H1 (cell line): ENCODE measurements at regions not wholly inside any gene's neighbourhood (a gene's known extent, or its start where the extent isn't known, plus 50 kb on each side); places are given as distances from the start of the nearest gene placed in this dataset.

Experiments used
- CTCF ChIA-PET: fragments of 300-600 bp; sonication (Branson Sonifier 250); formaldehyde crosslinking; loops from one replicate; lab custom pipeline; 2021; ENCODE audit not compliant: partially characterized antibody; lab: Charles Lee
- POLR2A ChIA-PET: fragments of 300-600 bp; sonication (Branson Sonifier 250); formaldehyde crosslinking; loops from one replicate; lab custom pipeline; 2021; ENCODE audit warnings: inconsistent platforms; ENCODE audit not compliant: partially characterized antibody; lab: Charles Lee
- DNase-seq, 2 experiments: peaks; one replicate each; pipeline versions ENCODE4 v3.0.0 to v3.0.0-alpha.2; 2010 to 2022; ENCODE audit warnings: low spot score in 2 of 2, low read depth in 1 of 2, mixed read lengths in 1 of 2
- FAIRE-seq: peaks from 2 replicates; lab custom pipeline; 2011; peaks lifted over from hg19 to GRCh38; lab: Jason Lieb, UNC
- H2AFZ ChIP-seq: 2 replicates; pipeline ENCODE4 v1.8.1; 2012; ENCODE audit warnings: low read length, inconsistent platforms
- H2AK5ac ChIP-seq: 2 replicates; pipeline ENCODE4 v1.6.1; 2013; ENCODE audit warnings: low read depth, low read length
- H2BK120ac ChIP-seq: replicated peaks from 2 replicates; pipeline ENCODE3; 2013; ENCODE audit warnings: low read depth, low read length, inconsistent platforms
- H2BK12ac ChIP-seq: 2 replicates; pipeline ENCODE4 v1.6.1; 2013; ENCODE audit warnings: low read depth, low read length
- H2BK15ac ChIP-seq: 2 replicates; pipeline ENCODE4 v1.6.1; 2013; ENCODE audit warnings: low read length
- H2BK20ac ChIP-seq: 2 replicates; pipeline ENCODE4 v1.6.1; 2013; ENCODE audit warnings: low read length
- H2BK5ac ChIP-seq: 2 replicates; pipeline ENCODE4 v1.6.1; 2013; ENCODE audit warnings: low read depth, low read length
- H3K14ac ChIP-seq: 2 replicates; pipeline ENCODE4 v1.6.1; 2013; ENCODE audit warnings: inconsistent platforms; ENCODE audit not compliant: insufficient read length
- H3K18ac ChIP-seq: 2 replicates; pipeline ENCODE4 v1.6.1; 2013; ENCODE audit warnings: low read length; ENCODE audit errors: extremely low read depth
- H3K23ac ChIP-seq: 2 replicates; pipeline ENCODE4 v1.6.1; 2013; ENCODE audit warnings: inconsistent platforms; ENCODE audit not compliant: insufficient read length
- H3K23me2 ChIP-seq: 2 replicates; pipeline ENCODE4 v1.6.1; 2013; ENCODE audit warnings: low read depth, low read length
- H3K27ac ChIP-seq: 2 replicates; pipeline ENCODE4 v1.6.1; 2011; ENCODE audit warnings: low read depth, low read length, inconsistent platforms
- H3K27me3 ChIP-seq, 4 experiments: replicated peaks in 1 of 4; 1 replicate in 1 of 4; 2 replicates in 3 of 4; pipeline versions ENCODE4 v1.6.1 to v1.8.1; 2011 to 2013; ENCODE audit warnings: low read length in 3 of 4, mild to moderate bottlenecking in 3 of 4, inconsistent platforms in 2 of 4, mixed read lengths in 2 of 4, moderate library complexity in 1 of 4; ENCODE audit not compliant: control insufficient read depth in 3 of 4, insufficient read depth in 3 of 4; ENCODE audit errors: extremely low read depth in 1 of 4
- H3K36me3 ChIP-seq, 4 experiments: 2 replicates each; pipeline versions ENCODE4 v1.6.1 to v1.8.1; 2011 to 2013; ENCODE audit warnings: mild to moderate bottlenecking in 4 of 4, low read length in 3 of 4, moderate library complexity in 2 of 4, control low read depth in 1 of 4, inconsistent platforms in 1 of 4; ENCODE audit not compliant: insufficient read depth in 4 of 4, control insufficient read depth in 2 of 4
- H3K4ac ChIP-seq: replicated peaks from 2 replicates; pipeline ENCODE3; 2013; ENCODE audit warnings: low read length, low read depth, mixed read lengths, inconsistent platforms; ENCODE audit not compliant: insufficient read length
- H3K4me1 ChIP-seq, 4 experiments: replicated peaks in 1 of 4; 1 replicate in 1 of 4; 2 replicates in 3 of 4; pipeline versions ENCODE4 v1.6.1 to v1.8.1; 2011 to 2013; ENCODE audit warnings: low read length in 3 of 4, inconsistent platforms in 2 of 4, mixed read lengths in 1 of 4; ENCODE audit not compliant: insufficient read depth in 4 of 4, control insufficient read depth in 3 of 4
- H3K4me2 ChIP-seq, 2 experiments: 2 replicates each; pipeline versions ENCODE4 v1.6.1 to v1.8.1; 2011 to 2013; ENCODE audit warnings: low read depth in 2 of 2, low read length in 2 of 2, control low read depth in 1 of 2, inconsistent platforms in 1 of 2, mild to moderate bottlenecking in 1 of 2; ENCODE audit not compliant: insufficient read depth in 1 of 2
- H3K4me3 ChIP-seq, 4 experiments: fragments of 200-600, 300-600 bp in 1 of 4; sonication (generic), shearing (Covaris generic), sonication (Bioruptor Twin) in 1 of 4; 2 replicates each; pipeline versions ENCODE4 v1.5.1 to v1.8.1; 2011 to 2016; ENCODE audit warnings: low read length in 4 of 4, low read depth in 3 of 4, control low read depth in 2 of 4, inconsistent platforms in 2 of 4, mild to moderate bottlenecking in 2 of 4, mixed read lengths in 1 of 4, moderate library complexity in 1 of 4; ENCODE audit not compliant: insufficient read depth in 2 of 4; ENCODE audit errors: extremely low read depth in 1 of 4
- H3K56ac ChIP-seq: replicated peaks from 2 replicates; pipeline ENCODE3; 2013; ENCODE audit warnings: low read depth, mild to moderate bottlenecking, mixed read lengths, low read length, inconsistent platforms; ENCODE audit not compliant: insufficient read length
- H3K79me1 ChIP-seq: 2 replicates; pipeline ENCODE4 v1.6.1; 2013; ENCODE audit warnings: low read depth, low read length, control low read depth
- H3K79me2 ChIP-seq, 2 experiments: 2 replicates each; pipeline versions ENCODE4 v1.6.1 to v1.8.1; 2012 to 2013; ENCODE audit warnings: low read length in 2 of 2, mild to moderate bottlenecking in 2 of 2, inconsistent platforms in 1 of 2; ENCODE audit not compliant: insufficient read depth in 2 of 2, control insufficient read depth in 1 of 2
- H3K9ac ChIP-seq, 4 experiments: replicated peaks in 1 of 4; 1 replicate in 1 of 4; 2 replicates in 3 of 4; pipeline versions ENCODE4 v1.6.1 to v1.8.1; 2011 to 2013; ENCODE audit warnings: low read depth in 3 of 4, low read length in 3 of 4, control low read depth in 2 of 4, mild to moderate bottlenecking in 2 of 4, moderate library complexity in 2 of 4, inconsistent platforms in 1 of 4; ENCODE audit errors: extremely low read depth in 1 of 4
- H3K9me3 ChIP-seq, 2 experiments: 2 replicates each; pipeline versions ENCODE4 v1.6.1 to v1.8.1; 2012 to 2013; ENCODE audit warnings: mild to moderate bottlenecking in 2 of 2, moderate library complexity in 2 of 2, control low read depth in 1 of 2, inconsistent platforms in 1 of 2, low read depth in 1 of 2, low read length in 1 of 2, mixed read lengths in 1 of 2; ENCODE audit not compliant: insufficient read depth in 2 of 2
- H4K20me1 ChIP-seq, 2 experiments: replicated peaks in 1 of 2; 2 replicates each; pipeline versions ENCODE3 to v1.8.1; 2011 to 2013; ENCODE audit warnings: inconsistent platforms in 2 of 2, low read length in 2 of 2, mild to moderate bottlenecking in 1 of 2; ENCODE audit not compliant: insufficient read depth in 2 of 2, control insufficient read depth in 1 of 2
- H4K5ac ChIP-seq: 2 replicates; pipeline ENCODE4 v1.6.1; 2013; ENCODE audit warnings: low read length, low read depth, mixed read lengths, inconsistent platforms; ENCODE audit not compliant: insufficient read length
- H4K8ac ChIP-seq: 2 replicates; pipeline ENCODE4 v1.8.0; 2013; ENCODE audit warnings: mild to moderate bottlenecking, moderate library complexity, low read length, inconsistent platforms; ENCODE audit not compliant: insufficient read depth; ENCODE audit errors: extremely low read depth
- H4K91ac ChIP-seq: replicated peaks from 2 replicates; pipeline ENCODE3; 2013; ENCODE audit warnings: low read length, mixed read lengths, inconsistent platforms; ENCODE audit not compliant: insufficient read length
- EP300 ChIP-seq, 2 experiments: IDR thresholded peaks; 1 replicate in 1 of 2; 2 replicates in 1 of 2; pipeline ENCODE4 v1.6.1; 2011 to 2012; ENCODE audit warnings: low read depth in 2 of 2, low read length in 2 of 2, mild to moderate bottlenecking in 2 of 2, borderline replicate concordance in 1 of 2, inconsistent platforms in 1 of 2, moderate library complexity in 1 of 2
- MAFK ChIP-seq: IDR thresholded peaks from 2 replicates; pipeline ENCODE4 v1.6.1; 2012; ENCODE audit warnings: low read depth, mild to moderate bottlenecking, improper control_type of control experiment, low read length
- NRF1 ChIP-seq: IDR thresholded peaks from 2 replicates; pipeline ENCODE4 v1.6.1; 2011; ENCODE audit warnings: mild to moderate bottlenecking, low read depth, low read length, improper control_type of control experiment
- RAD21 ChIP-seq, 2 experiments: IDR thresholded peaks in 1 of 2; conservative IDR thresholded peaks in 1 of 2; 2 replicates each; pipeline ENCODE4 v1.6.1; 2011; ENCODE audit warnings: low read depth in 2 of 2, low read length in 2 of 2, improper control_type of control experiment in 1 of 2, inconsistent platforms in 1 of 2, mild to moderate bottlenecking in 1 of 2, moderate library complexity in 1 of 2
- RFX5 ChIP-seq: IDR thresholded peaks from 2 replicates; pipeline ENCODE4 v1.6.1; 2011; ENCODE audit warnings: low read depth, low read length, improper control_type of control experiment, borderline replicate concordance
- SAP30 ChIP-seq: fragments of 300-600 bp; sonication (generic); IDR thresholded peaks from 2 replicates; pipeline ENCODE4 v1.7.1; 2012; ENCODE audit warnings: low read length, moderate library complexity, mild to moderate bottlenecking, inconsistent platforms; ENCODE audit not compliant: insufficient read depth, insufficient replicate concordance
- SP1 ChIP-seq: IDR thresholded peaks from 2 replicates; pipeline ENCODE4 v1.6.1; 2011; ENCODE audit warnings: low read depth, low read length
- SUZ12 ChIP-seq: fragments of 200-600 bp; sonication (generic); IDR thresholded peaks from 2 replicates; pipeline ENCODE4 v1.6.1; 2012; ENCODE audit warnings: mild to moderate bottlenecking, inconsistent platforms, low read length, moderate library complexity, mixed read lengths
- YY1 ChIP-seq: IDR thresholded peaks from 2 replicates; pipeline ENCODE4 v1.6.1; 2011; ENCODE audit warnings: low read depth, mild to moderate bottlenecking, low read length
- WGBS, 2 experiments: shearing (Covaris generic) in 1 of 2; methylation state at CpG; one replicate each; pipeline versions ENCODE4 v1.1.6 to v1.1.7; 2013 to 2015; ENCODE audit warnings: low lambda C conversion rate in 2 of 2, mixed read lengths in 2 of 2, inconsistent platforms in 1 of 2, low coverage in 1 of 2, missing lambda C conversion rate in 1 of 2; ENCODE audit not compliant: insufficient replicate concordance in 2 of 2, insufficient coverage in 1 of 2, insufficient read length in 1 of 2; ENCODE audit errors: extremely low coverage in 1 of 2, missing lambda C conversion rate in 1 of 2; 5-methylcytosine and 5-hydroxymethylcytosine counted together
- TF ChIP-seq, protein P1 (sequence below): IDR thresholded peaks from 2 replicates; pipeline ENCODE4 v1.6.1; 2012; ENCODE audit warnings: inconsistent platforms

DNA sequence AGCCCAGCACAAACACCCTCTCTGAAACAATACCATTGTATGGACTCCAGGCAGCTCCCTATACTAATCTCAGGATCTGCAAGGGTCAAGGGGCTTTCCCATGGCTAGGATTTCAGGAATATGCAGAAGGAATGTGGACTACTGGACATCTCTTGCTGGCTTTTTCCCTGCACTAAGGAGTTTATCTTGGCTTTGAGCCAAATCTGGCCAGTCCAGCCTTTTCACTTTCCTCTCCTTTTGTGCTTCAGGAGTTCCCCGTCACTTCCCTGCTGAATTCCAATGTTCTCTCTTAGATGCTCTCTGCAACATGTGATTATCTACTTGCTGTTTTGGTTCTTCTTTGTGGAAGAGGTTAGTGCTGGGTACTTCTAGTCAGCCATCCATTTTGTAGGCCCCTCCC is 568.2 kb downstream of the HDGFL1 start:
- Histone ChIP-seq H2BK20ac (no peak overlapping the region), H4K91ac (no peak overlapping the region), H4K8ac (no peak overlapping the region), H4K20me1 (no peaks in the 10 kb centered on the region), H3K9ac (no peak overlapping the region), H3K36me3 (no peaks in the 10 kb centered on the region), H3K4me1 (no peaks in the 10 kb centered on the region), H2BK15ac (no peak overlapping the region), H2BK12ac (no peak overlapping the region), H2BK120ac (no peak overlapping the region), H3K4ac (no peak overlapping the region), H3K79me1 (no peaks in the 10 kb centered on the region), H3K23me2 (no peaks in the 10 kb centered on the region), H3K27me3 (no peaks in the 10 kb centered on the region), H3K23ac (no peak overlapping the region), H2AK5ac (no peak overlapping the region), H3K4me3 (no peak overlapping the region), H2BK5ac (no peak overlapping the region), H4K5ac (no peak overlapping the region), H3K4me2 (no peak overlapping the region), H3K9me3 (no peaks in the 10 kb centered on the region), H3K27ac (no peak overlapping the region), H3K14ac (no peak overlapping the region), H3K18ac (no peak overlapping the region), H3K79me2 (no peaks in the 10 kb centered on the region), H2AFZ (no peak overlapping the region), H3K56ac (no peak overlapping the region)
- POLR2A ChIA-PET, result no interaction called here
- DNase-seq, result no peak
- FAIRE-seq, result no peak
- 94% methylated on average over 1 of the region's 1 CpG; no CpG with 5 or more reads in 1 of the 2 experiments for WGBS, 2 experiments
- CTCF ChIA-PET, result interaction anchor here (0.7 kb wide), 1 partner anchor 87 kb away, joined by 3 read pairs; no protein-coding TSS in a partner anchor
- TF ChIP-seq SAP30, result no peak
- TF ChIP-seq SUZ12, result no peak
- no peak for TF ChIP-seq RFX5
- TF ChIP-seq, protein P1, sequence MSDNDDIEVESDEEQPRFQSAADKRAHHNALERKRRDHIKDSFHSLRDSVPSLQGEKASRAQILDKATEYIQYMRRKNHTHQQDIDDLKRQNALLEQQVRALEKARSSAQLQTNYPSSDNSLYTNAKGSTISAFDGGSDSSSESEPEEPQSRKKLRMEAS, result no peak
- no peak for TF ChIP-seq YY1
- no peak for TF ChIP-seq SP1
- no peak for TF ChIP-seq EP300 (IDR thresholded peaks at IDR 0.05; ENCODE audit: borderline replicate concordance in 1 of 2, low read depth in 2 of 2, low read length in 2 of 2)
- no peak for TF ChIP-seq RAD21 (IDR thresholded peaks at IDR 0.05 in 1 of 2, conservative IDR thresholded peaks at IDR 0.05 in 1 of 2; ENCODE audit: low read depth in 2 of 2, low read length in 2 of 2)
- TF ChIP-seq NRF1, result no peak
- no peak for TF ChIP-seq MAFK
